Stomach (tissue), 8 donors: ENCODE measurements at regions not wholly inside any gene's neighbourhood (a gene's known extent, or its start where the extent isn't known, plus 50 kb on each side); places are given as distances from the start of the nearest gene placed in this dataset.

ENCODE experiments used
- DNase-seq, 2 donors: peaks; one replicate each; pipeline versions ENCODE4 v3.0.0 to v3.0.0-alpha.2; 2013 to 2019
- H3K27ac ChIP-seq, 5 donors: fragments of 200-600 bp in 4 of 5; sonication (generic) in 4 of 5; one replicate each; pipeline ENCODE4 v1.5.1; 2013 to 2019; ENCODE audit warnings: mild to moderate bottlenecking in 1 of 5, moderate library complexity in 1 of 5
- H3K27me3 ChIP-seq, 3 donors: fragments of 200-600 bp; sonication (generic); one replicate each; pipeline ENCODE4 v1.5.1; 2017 to 2019; ENCODE audit warnings: mixed run types in 1 of 3
- H3K36me3 ChIP-seq, 4 donors: fragments of 200-600 bp; sonication (generic); 1 replicate in 3 of 4; 2 replicates in 1 of 4; pipeline ENCODE4 v1.5.1; 2016 to 2019
- H3K4me1 ChIP-seq, 4 donors: fragments of 200-600 bp; sonication (generic); one replicate each; pipeline ENCODE4 v1.5.1; 2016 to 2019
- H3K4me3 ChIP-seq, 4 donors: fragments of 200-600 bp; sonication (generic) in 3 of 4; one replicate each; pipeline ENCODE4 v1.5.1; 2016 to 2019; ENCODE audit warnings: mild to moderate bottlenecking in 1 of 4
- H3K9me3 ChIP-seq, 4 donors: fragments of 200-600 bp; sonication (generic); one replicate each; pipeline ENCODE4 v1.5.1; 2016 to 2019
- EP300 ChIP-seq: sonication (generic); formaldehyde crosslinking; IDR thresholded peaks from one replicate; pipeline ENCODE4 v1.6.1; 2017; ENCODE audit warnings: antibody characterized with exemption
- POLR2A ChIP-seq, 4 donors: fragments of 450-650 bp; IDR thresholded peaks; one replicate each; pipeline ENCODE4 v1.6.1; 2016; ENCODE audit warnings: antibody characterized with exemption in 4 of 4, control low read depth in 2 of 4, mild to moderate bottlenecking in 1 of 4, moderate library complexity in 1 of 4
- POLR2AphosphoS5 ChIP-seq, 3 donors: sonication (generic); formaldehyde crosslinking; IDR thresholded peaks; one replicate each; pipeline ENCODE4 v1.6.1; 2016; ENCODE audit warnings: antibody characterized with exemption in 3 of 3
- WGBS, 5 donors: extraction: QIAGEN DNeasy Blood & Tissue Kit in 3 of 5; methylation state at CpG; one replicate each; pipeline versions ENCODE4 v1.1.5 to v1.1.7; 2013 to 2018; 5-methylcytosine and 5-hydroxymethylcytosine counted together
- intact Hi-C: fragments of 100-400 bp; cut with DNase I; formaldehyde crosslinking; loops from one replicate; pipeline ENCODE4 v1.15.1; 2023; ENCODE audit warnings: low total_unique reads
- TF ChIP-seq, protein P1 (sequence below), 7 experiments: fragments of 450-650 bp in 4 of 7; fragments of 200-600 bp in 3 of 7; sonication (generic) in 3 of 7; IDR thresholded peaks; one replicate each; pipeline ENCODE4 v1.5.1; 2016 to 2019; ENCODE audit warnings: antibody characterized with exemption in 7 of 7, control low read depth in 2 of 7, mild to moderate bottlenecking in 1 of 7
- donor health status: healthy with polysubstance abuse.
- donor health status: Bipolar disorder and iron deficiency.
- donor health status: healthy.

DNA sequence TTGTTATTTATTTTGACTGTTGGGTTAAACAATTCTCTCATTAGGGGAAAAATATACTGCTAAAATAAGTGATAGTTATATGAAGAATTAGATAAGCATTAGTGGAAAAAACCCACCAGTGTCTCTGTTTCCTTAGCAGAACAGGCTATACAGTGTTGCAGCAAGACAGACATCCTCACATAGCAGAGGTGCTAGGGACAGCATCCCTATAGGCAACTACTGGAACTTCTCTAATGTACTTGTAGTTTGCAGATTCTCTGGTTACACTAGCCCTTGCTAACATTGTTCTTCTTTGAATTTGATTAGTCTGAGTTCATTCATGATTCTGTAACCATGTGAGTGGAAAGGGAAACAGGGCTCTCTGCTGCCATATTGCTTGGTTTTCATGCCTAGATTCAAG, 661.8 kb upstream of the RGMB start:
- no peak for DNase-seq
- H3K9me3 ChIP-seq, result peaks cover 0 to 3% (median 0%) of the 10 kb centered on the region in 4 donors
- intact Hi-C loops, result no loop called here
- no peak for TF ChIP-seq POLR2AphosphoS5 (IDR thresholded peaks at IDR 0.05)
- no peak for TF ChIP-seq EP300
- TF ChIP-seq POLR2A (IDR thresholded peaks at IDR 0.05), result no peak
- TF ChIP-seq, protein P1, sequence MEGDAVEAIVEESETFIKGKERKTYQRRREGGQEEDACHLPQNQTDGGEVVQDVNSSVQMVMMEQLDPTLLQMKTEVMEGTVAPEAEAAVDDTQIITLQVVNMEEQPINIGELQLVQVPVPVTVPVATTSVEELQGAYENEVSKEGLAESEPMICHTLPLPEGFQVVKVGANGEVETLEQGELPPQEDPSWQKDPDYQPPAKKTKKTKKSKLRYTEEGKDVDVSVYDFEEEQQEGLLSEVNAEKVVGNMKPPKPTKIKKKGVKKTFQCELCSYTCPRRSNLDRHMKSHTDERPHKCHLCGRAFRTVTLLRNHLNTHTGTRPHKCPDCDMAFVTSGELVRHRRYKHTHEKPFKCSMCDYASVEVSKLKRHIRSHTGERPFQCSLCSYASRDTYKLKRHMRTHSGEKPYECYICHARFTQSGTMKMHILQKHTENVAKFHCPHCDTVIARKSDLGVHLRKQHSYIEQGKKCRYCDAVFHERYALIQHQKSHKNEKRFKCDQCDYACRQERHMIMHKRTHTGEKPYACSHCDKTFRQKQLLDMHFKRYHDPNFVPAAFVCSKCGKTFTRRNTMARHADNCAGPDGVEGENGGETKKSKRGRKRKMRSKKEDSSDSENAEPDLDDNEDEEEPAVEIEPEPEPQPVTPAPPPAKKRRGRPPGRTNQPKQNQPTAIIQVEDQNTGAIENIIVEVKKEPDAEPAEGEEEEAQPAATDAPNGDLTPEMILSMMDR (IDR thresholded peaks at IDR 0.05), result no peak
- no peaks in the 10 kb centered on the region for H3K27me3 ChIP-seq
- no peaks in the 10 kb centered on the region for H3K4me1 ChIP-seq
- no peak overlapping the region for H3K27ac ChIP-seq
- H3K4me3 ChIP-seq, result no peak overlapping the region
- H3K36me3 ChIP-seq, result no peaks in the 10 kb centered on the region

DNA sequence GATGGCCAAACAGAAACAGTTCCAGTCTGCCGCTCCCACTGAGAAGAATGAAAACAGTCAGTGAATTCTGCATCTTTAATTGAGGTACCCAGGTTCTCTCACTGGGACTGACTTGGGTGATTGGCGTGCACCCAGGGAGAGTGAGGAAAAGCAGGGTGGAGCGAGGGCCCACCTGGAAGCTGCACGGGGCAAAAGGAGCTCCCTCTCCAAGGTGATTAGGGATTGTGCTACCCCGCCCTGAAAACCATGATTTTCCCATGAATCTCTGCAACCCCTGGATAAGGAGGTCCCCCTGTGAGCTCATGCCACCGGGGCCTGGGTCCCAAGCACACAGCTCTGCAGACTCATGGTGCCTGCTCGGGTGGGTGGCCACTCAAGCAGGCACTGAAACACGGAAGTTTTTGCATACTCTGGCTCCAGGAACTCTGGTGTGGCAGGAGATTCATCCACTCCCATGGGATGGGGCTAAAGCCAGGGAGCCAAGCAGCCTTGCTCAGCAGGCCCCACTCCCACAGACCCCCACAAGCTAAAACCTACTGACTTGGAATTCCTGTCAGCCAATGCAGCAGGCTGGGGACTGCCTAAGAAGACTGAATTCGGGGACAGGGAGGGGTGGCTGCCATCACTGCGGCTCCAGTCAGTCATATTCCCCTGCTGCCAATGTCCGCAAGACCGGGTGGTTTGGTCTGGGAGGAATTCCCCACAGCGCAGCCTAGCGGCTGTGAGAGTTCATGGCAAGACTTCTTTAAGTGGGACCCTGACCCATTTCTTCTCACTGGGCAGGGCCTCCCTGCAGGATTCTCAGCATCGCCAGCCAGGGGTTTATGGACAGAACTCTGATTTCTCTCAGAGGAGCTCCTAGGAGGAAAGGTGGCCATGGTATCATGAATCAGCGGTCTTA, 652.2 kb upstream of the RGMB start:
- Histone ChIP-seq H3K4me3 (no peak overlapping the region), H3K36me3 (no peaks in the 10 kb centered on the region), H3K27ac (no peak overlapping the region), H3K4me1 (no peaks in the 10 kb centered on the region), H3K9me3 (peaks cover 0 to 4% (median 0%) of the 10 kb centered on the region in 4 donors), H3K27me3 (no peaks in the 10 kb centered on the region)
- intact Hi-C loops, result no loop called here
- no peak for DNase-seq
- 88 to 96% (median 93%) methylated on average over 11 to 16 of the region's 16 CpGs for WGBS, 5 donors
- TF ChIP-seq EP300 (no peak), POLR2A (IDR thresholded peaks at IDR 0.05) (no peak), POLR2AphosphoS5 (IDR thresholded peaks at IDR 0.05) (no peak)
- TF ChIP-seq, protein P1 (IDR thresholded peaks at IDR 0.05), result no peak

DNA sequence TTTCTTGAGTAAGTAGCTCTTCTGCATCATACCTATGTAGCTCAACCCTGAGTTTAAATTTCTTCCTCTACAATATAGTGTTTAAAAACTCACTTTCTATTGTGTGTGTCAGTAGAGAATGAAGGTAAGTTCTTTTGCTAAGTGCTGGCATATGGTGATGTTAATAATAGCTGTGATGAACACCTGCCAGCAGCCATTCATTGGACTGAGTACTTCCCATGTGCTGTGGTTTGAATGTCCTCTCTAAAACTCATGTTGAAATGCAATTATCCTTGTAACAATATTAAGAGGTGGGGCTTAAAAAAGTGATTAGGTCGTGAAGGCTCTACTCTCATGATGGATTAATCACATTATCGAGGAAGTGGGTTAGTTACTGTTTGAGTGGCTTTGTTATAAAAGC, 645.2 kb upstream of the RGMB start:
- no peak overlapping the region for H3K4me3 ChIP-seq
- H3K27me3 ChIP-seq, result no peaks in the 10 kb centered on the region
- no peak overlapping the region for H3K27ac ChIP-seq
- H3K36me3 ChIP-seq, result no peaks in the 10 kb centered on the region
- peaks cover 0 to 4% (median 0%) of the 10 kb centered on the region in 4 donors for H3K9me3 ChIP-seq
- no peak for TF ChIP-seq EP300
- no peak for TF ChIP-seq POLR2AphosphoS5 (IDR thresholded peaks at IDR 0.05)
- TF ChIP-seq POLR2A (IDR thresholded peaks at IDR 0.05), result no peak
- TF ChIP-seq, protein P1 (IDR thresholded peaks at IDR 0.05), result no peak
- intact Hi-C loops, result no loop called here
- DNase-seq, result no peak
- 72 to 85% (median 77%) methylated on average over 2 of the region's 2 CpGs for WGBS, 5 donors
- H3K4me1 ChIP-seq, result no peaks in the 10 kb centered on the region

DNA sequence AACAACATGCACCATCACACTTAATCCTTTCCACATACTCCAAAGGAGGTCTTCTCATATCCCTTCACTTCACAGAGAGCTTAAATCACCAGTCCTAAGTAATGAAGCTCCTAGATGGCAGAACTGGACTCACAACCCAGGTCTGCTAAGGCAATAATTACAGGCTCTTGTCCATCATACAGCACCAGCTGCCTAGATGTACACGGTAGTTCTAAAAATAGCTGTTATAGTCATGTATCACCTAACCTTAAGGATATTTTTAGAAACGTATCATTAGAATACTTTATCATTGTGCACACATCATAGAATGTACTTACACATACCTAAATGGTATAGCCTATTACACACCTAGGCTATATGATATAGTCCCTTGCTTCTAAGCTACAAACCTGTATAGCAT, 644.6 kb upstream of the RGMB start:
- Histone ChIP-seq H3K4me3 (no peak overlapping the region), H3K4me1 (no peaks in the 10 kb centered on the region), H3K9me3 (peaks cover 0 to 4% (median 0%) of the 10 kb centered on the region in 4 donors), H3K27me3 (no peaks in the 10 kb centered on the region), H3K27ac (no peak overlapping the region), H3K36me3 (no peaks in the 10 kb centered on the region)
- WGBS, 5 donors, result 33 to 82% (median 64%) methylated on average over 2 of the region's 2 CpGs
- intact Hi-C loops, result no loop called here
- DNase-seq, result no peak
- TF ChIP-seq, protein P1 (IDR thresholded peaks at IDR 0.05), result no peak
- TF ChIP-seq EP300 (no peak), POLR2AphosphoS5 (IDR thresholded peaks at IDR 0.05) (no peak), POLR2A (IDR thresholded peaks at IDR 0.05) (no peak)
